Endothelial cell of umbilical vein (primary cell): ENCODE measurements at regions not wholly inside any gene's neighbourhood (a gene's known extent, or its start where the extent isn't known, plus 50 kb on each side); places are given as distances from the start of the nearest gene placed in this dataset.

ENCODE experiments used
- EZH2 ChIP-seq: IDR thresholded peaks from 2 replicates; pipeline ENCODE4 v1.6.1; 2012; ENCODE audit warnings: borderline replicate concordance, low read depth, mild to moderate bottlenecking, moderate library complexity, low read length, inconsistent platforms; ENCODE audit not compliant: severe bottlenecking
- GATA2 ChIP-seq: IDR thresholded peaks from 2 replicates; pipeline ENCODE4 v1.7.0; 2011; ENCODE audit warnings: low read depth, mild to moderate bottlenecking, moderate library complexity, mixed read lengths, low read length; ENCODE audit not compliant: insufficient read length, insufficient read depth
- POLR2A ChIP-seq: IDR thresholded peaks from 2 replicates; pipeline ENCODE4 v1.6.1; 2012; ENCODE audit warnings: low read depth, mild to moderate bottlenecking, control low read depth, low read length
- TF ChIP-seq, protein P1 (sequence below), 2 donors: IDR thresholded peaks; 1 replicate in 1 of 2; 2 replicates in 1 of 2; pipeline ENCODE4 v1.5.1; 2011; ENCODE audit warnings: low read length in 2 of 2, mild to moderate bottlenecking in 2 of 2, moderate library complexity in 2 of 2, control low read depth in 1 of 2, inconsistent platforms in 1 of 2, low read depth in 1 of 2; ENCODE audit not compliant: insufficient read depth in 1 of 2; ENCODE audit errors: extremely low read depth in 1 of 2

DNA sequence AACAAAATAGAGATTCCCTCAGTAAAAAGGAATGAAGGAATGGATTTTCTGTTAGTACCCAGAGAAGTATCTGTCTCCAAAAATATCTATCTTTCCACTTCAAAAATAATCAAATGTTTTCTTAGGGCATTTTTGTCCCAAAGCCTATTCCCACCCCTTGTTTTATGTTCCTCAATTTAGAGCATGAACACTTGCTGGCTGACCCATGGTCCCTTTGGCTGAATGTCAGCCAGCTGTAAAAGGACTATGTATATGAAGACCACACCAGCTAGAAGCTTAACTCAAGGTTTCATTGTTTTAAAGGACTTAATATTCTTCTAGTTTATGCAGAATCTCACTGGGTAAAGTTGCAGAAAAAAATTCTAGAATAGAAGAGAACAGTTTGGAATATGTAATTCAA, 931.2 kb downstream of the MCTP2 start:
- no peak for TF ChIP-seq POLR2A
- TF ChIP-seq, protein P1, sequence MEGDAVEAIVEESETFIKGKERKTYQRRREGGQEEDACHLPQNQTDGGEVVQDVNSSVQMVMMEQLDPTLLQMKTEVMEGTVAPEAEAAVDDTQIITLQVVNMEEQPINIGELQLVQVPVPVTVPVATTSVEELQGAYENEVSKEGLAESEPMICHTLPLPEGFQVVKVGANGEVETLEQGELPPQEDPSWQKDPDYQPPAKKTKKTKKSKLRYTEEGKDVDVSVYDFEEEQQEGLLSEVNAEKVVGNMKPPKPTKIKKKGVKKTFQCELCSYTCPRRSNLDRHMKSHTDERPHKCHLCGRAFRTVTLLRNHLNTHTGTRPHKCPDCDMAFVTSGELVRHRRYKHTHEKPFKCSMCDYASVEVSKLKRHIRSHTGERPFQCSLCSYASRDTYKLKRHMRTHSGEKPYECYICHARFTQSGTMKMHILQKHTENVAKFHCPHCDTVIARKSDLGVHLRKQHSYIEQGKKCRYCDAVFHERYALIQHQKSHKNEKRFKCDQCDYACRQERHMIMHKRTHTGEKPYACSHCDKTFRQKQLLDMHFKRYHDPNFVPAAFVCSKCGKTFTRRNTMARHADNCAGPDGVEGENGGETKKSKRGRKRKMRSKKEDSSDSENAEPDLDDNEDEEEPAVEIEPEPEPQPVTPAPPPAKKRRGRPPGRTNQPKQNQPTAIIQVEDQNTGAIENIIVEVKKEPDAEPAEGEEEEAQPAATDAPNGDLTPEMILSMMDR (IDR thresholded peaks at IDR 0.05; ENCODE audit: extremely low read depth in 1 of 2, insufficient read depth in 1 of 2, low read depth in 1 of 2, low read length in 2 of 2), result no peak
- no peak for TF ChIP-seq EZH2
- no peak for TF ChIP-seq GATA2
